Kidney (tissue), 13 donors: ENCODE measurements at regions not wholly inside any gene's neighbourhood (a gene's known extent, or its start where the extent isn't known, plus 50 kb on each side); places are given as distances from the start of the nearest gene placed in this dataset.

Source experiments
- DNase-seq, 5 donors: peaks; one replicate each; pipeline ENCODE4 v3.0.0-alpha.2; 2013 to 2020
- FAIRE-seq: peaks from 2 replicates; lab custom pipeline; 2012; peaks lifted over from hg19 to GRCh38; lab: Jason Lieb, UNC
- H3K27ac ChIP-seq, 2 donors: one replicate each; pipeline ENCODE4 v1.7.0; 2013; ENCODE audit warnings: low read depth in 2 of 2, low read length in 2 of 2, inconsistent platforms in 1 of 2
- H3K27me3 ChIP-seq: one replicate; pipeline ENCODE4 v1.7.1; 2013; ENCODE audit warnings: low read length, inconsistent platforms; ENCODE audit not compliant: control insufficient read depth, insufficient read depth
- H3K36me3 ChIP-seq, 3 donors: one replicate each; pipeline versions ENCODE4 v1.7.0 to v1.7.1; 2013; ENCODE audit warnings: low read length in 3 of 3, control low read depth in 1 of 3, inconsistent platforms in 1 of 3; ENCODE audit not compliant: insufficient read depth in 3 of 3, control insufficient read depth in 2 of 3
- H3K4me1 ChIP-seq, 3 donors: one replicate each; pipeline versions ENCODE4 v1.7.0 to v1.7.1; 2013; ENCODE audit warnings: low read length in 3 of 3, inconsistent platforms in 1 of 3, low read depth in 1 of 3; ENCODE audit not compliant: control insufficient read depth in 2 of 3, insufficient read depth in 2 of 3
- H3K4me3 ChIP-seq, 3 donors: one replicate each; pipeline versions ENCODE4 v1.7.0 to v1.8.1; 2013; ENCODE audit warnings: low read length in 3 of 3, control low read depth in 1 of 3, inconsistent platforms in 1 of 3
- H3K9ac ChIP-seq, 3 donors: one replicate each; pipeline versions ENCODE4 v1.7.0 to v1.7.1; 2013; ENCODE audit warnings: low read length in 3 of 3, control low read depth in 1 of 3, inconsistent platforms in 1 of 3
- H3K9me3 ChIP-seq, 3 donors: one replicate each; pipeline versions ENCODE4 v1.7.0 to v1.7.1; 2013; ENCODE audit warnings: low read length in 3 of 3, control low read depth in 1 of 3, inconsistent platforms in 1 of 3; ENCODE audit not compliant: control insufficient read depth in 2 of 3, insufficient read depth in 1 of 3
- intact Hi-C: fragments of 100-400 bp; cut with DNase I; formaldehyde crosslinking; loops from one replicate; pipeline ENCODE4 v1.11.1; 2022
- TF ChIP-seq, protein P1 (sequence below): IDR thresholded peaks from 3 replicates; pipeline ENCODE4 v1.5.1; 2012; ENCODE audit warnings: mild to moderate bottlenecking, moderate library complexity, borderline replicate concordance; ENCODE audit not compliant: insufficient read depth; ENCODE audit errors: extremely low read depth
- donor health status: control.
- donor health status: control.
- donor health status: control.
- donor health status: control.
- donor health status: control.
- donor health status: DM: yes; HTN: yes; CAD: no.
- donor health status: Normal renal cell carcinoma (clear cell type).

DNA sequence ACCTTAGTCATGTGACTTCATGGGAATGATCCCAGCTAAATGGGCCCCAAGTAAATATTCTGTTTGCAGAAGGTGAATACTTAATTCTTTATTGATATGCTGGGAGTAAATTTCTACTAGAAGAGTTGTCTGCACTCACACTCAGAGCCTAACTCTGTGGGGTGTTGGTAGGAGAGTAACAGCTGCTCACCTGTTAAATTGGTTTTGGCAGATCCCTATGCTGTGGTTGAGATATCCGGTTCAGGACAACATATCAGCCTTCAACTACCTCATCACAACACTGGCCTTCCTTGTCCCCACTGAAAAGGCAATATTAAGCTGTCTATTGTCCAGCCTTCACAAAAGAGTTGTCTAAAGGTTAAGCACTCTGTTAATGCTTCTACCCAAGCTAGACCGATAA lies 738.3 kb downstream of the INHBA start:
- no peak for FAIRE-seq
- intact Hi-C loops = no loop called here

DNA sequence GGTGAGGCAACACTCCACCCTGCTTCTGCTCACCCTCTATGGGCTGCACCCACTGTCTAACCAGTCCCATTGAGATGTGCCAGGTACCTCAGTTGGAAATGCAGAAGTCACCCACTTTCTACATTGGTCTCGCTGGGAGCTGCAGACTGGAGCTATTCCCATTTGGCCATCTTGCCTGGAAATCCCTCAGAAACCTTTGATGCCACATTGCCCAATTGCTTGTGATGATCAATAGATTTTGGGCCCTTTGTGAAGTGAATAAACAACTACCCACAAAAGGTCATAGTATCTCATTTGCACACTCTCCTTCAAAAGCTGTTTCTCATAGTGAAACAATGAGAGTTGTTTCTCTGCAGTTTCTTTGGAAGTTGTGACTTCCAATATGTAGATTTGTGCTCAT lies 742.9 kb downstream of the INHBA start:
- TF ChIP-seq, protein P1, sequence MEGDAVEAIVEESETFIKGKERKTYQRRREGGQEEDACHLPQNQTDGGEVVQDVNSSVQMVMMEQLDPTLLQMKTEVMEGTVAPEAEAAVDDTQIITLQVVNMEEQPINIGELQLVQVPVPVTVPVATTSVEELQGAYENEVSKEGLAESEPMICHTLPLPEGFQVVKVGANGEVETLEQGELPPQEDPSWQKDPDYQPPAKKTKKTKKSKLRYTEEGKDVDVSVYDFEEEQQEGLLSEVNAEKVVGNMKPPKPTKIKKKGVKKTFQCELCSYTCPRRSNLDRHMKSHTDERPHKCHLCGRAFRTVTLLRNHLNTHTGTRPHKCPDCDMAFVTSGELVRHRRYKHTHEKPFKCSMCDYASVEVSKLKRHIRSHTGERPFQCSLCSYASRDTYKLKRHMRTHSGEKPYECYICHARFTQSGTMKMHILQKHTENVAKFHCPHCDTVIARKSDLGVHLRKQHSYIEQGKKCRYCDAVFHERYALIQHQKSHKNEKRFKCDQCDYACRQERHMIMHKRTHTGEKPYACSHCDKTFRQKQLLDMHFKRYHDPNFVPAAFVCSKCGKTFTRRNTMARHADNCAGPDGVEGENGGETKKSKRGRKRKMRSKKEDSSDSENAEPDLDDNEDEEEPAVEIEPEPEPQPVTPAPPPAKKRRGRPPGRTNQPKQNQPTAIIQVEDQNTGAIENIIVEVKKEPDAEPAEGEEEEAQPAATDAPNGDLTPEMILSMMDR = no peak
- Histone ChIP-seq H3K27me3 (no peaks in the 10 kb centered on the region), H3K27ac (no peak overlapping the region), H3K4me3 (no peak overlapping the region), H3K9ac (no peak overlapping the region), H3K4me1 (no peaks in the 10 kb centered on the region), H3K9me3 (no peaks in the 10 kb centered on the region), H3K36me3 (no peaks in the 10 kb centered on the region)
- no peak for FAIRE-seq
- no peak for DNase-seq
- intact Hi-C loops = no loop called here

More for the DNA sequence above, 738.3 kb downstream of the INHBA start:
- Histone ChIP-seq H3K4me1 (no peaks in the 10 kb centered on the region), H3K27me3 (no peaks in the 10 kb centered on the region), H3K9ac (no peak overlapping the region), H3K4me3 (no peak overlapping the region), H3K36me3 (no peaks in the 10 kb centered on the region), H3K27ac (no peak overlapping the region), H3K9me3 (no peaks in the 10 kb centered on the region)
- DNase-seq = no peak
- TF ChIP-seq, protein P1 = no peak

DNA sequence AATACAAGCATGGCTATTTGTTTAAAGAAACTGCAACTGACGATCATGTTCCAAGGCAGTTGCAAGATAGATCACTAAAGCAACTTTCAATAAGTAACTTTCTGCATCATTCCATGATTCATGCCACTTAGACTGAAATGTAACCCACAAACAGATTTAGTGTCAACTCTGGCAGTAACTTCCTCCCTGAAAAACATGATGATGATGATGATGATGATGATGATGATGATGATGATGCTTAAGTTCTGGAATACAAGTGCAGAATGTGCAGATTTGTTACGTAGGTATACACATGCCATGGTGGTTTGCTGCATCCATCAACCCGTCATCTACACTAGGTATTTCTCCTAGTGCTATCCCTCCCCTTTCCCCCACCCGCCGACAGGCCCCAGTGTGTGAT lies 754.7 kb downstream of the INHBA start:
- H3K4me1 ChIP-seq = no peaks in the 10 kb centered on the region
- H3K27me3 ChIP-seq = no peaks in the 10 kb centered on the region
- peaks cover 0 to 25% (median 3%) of the 10 kb centered on the region in 3 donors for H3K9me3 ChIP-seq
- intact Hi-C loops = no loop called here
- TF ChIP-seq, protein P1 = no peak
- FAIRE-seq (no peak), DNase-seq (no peak)
- H3K27ac ChIP-seq = no peak overlapping the region
- H3K36me3 ChIP-seq = no peaks in the 10 kb centered on the region
- H3K9ac ChIP-seq = no peak overlapping the region
- H3K4me3 ChIP-seq = no peak overlapping the region

DNA sequence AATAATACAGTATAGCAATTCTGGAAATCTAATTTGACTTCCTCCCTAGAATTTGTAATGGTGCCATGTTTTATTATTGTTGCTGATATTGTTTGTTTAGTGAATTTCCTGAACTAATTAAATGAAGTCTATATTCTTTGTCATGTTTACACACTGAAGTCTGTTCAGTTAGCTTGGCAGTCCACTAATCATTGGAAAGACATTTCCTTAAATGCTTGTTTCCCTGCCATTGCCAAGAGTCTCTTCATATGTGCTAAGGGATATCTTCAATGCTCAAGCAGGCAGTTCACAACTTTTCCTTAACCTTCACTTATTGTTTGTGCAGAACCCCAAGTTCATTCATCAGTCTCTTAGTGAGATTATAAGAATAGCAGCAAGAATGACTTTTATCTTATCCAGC lies 755.3 kb downstream of the INHBA start:
- no peaks in the 10 kb centered on the region for H3K36me3 ChIP-seq
- H3K27me3 ChIP-seq = no peaks in the 10 kb centered on the region
- no peak overlapping the region for H3K4me3 ChIP-seq
- TF ChIP-seq, protein P1 = no peak
- no peaks in the 10 kb centered on the region for H3K4me1 ChIP-seq
- DNase-seq = no peak
- no peak for FAIRE-seq
- intact Hi-C loops = no loop called here
- H3K9ac ChIP-seq = no peak overlapping the region
- H3K27ac ChIP-seq = no peak overlapping the region
- peaks cover 0 to 25% (median 3%) of the 10 kb centered on the region in 3 donors for H3K9me3 ChIP-seq
